Mesendoderm (in vitro differentiated cells): ENCODE measurements at regions not wholly inside any gene's neighbourhood (a gene's known extent, or its start where the extent isn't known, plus 50 kb on each side); places are given as distances from the start of the nearest gene placed in this dataset.

ENCODE experiments used
- DNase-seq: peaks from one replicate; pipeline ENCODE4 v3.0.0; 2013
- H2AK5ac ChIP-seq: 2 replicates; pipeline ENCODE4 v1.6.1; 2013; ENCODE audit warnings: low read length, inconsistent platforms
- H2BK120ac ChIP-seq: 2 replicates; pipeline ENCODE4 v1.6.1; 2013; ENCODE audit warnings: low read depth, mild to moderate bottlenecking, low read length, moderate library complexity, mixed read lengths
- H2BK15ac ChIP-seq: replicated peaks from 2 replicates; pipeline ENCODE4 v1.6.1; 2013; ENCODE audit warnings: low read depth, mild to moderate bottlenecking, moderate library complexity
- H2BK5ac ChIP-seq: 2 replicates; pipeline ENCODE4 v1.6.1; 2013; ENCODE audit warnings: low read length, inconsistent platforms
- H3K18ac ChIP-seq: 2 replicates; pipeline ENCODE4 v1.6.1; 2013; ENCODE audit warnings: mild to moderate bottlenecking, low read length, mixed read lengths
- H3K23ac ChIP-seq: one replicate; pipeline ENCODE4 v1.6.1; 2013; ENCODE audit warnings: low read length
- H3K27ac ChIP-seq: 2 replicates; pipeline ENCODE4 v1.5.1; 2013; ENCODE audit warnings: low read depth, mild to moderate bottlenecking, inconsistent platforms, low read length, moderate library complexity
- H3K27me3 ChIP-seq: 2 replicates; pipeline ENCODE4 v1.6.1; 2013; ENCODE audit warnings: low read length, control low read depth, mild to moderate bottlenecking, inconsistent platforms; ENCODE audit not compliant: insufficient read depth, poor library complexity
- H3K36me3 ChIP-seq: 2 replicates; pipeline ENCODE4 v1.6.1; 2013; ENCODE audit warnings: low read length, inconsistent platforms; ENCODE audit not compliant: control insufficient read depth, insufficient read depth
- H3K4ac ChIP-seq: one replicate; pipeline ENCODE4 v1.6.1; 2013; ENCODE audit warnings: low read depth, mild to moderate bottlenecking, low read length, moderate library complexity
- H3K4me1 ChIP-seq: 2 replicates; pipeline ENCODE4 v1.6.1; 2013; ENCODE audit warnings: low read depth, low read length, inconsistent platforms; ENCODE audit not compliant: control insufficient read depth
- H3K4me2 ChIP-seq: 2 replicates; pipeline ENCODE4 v1.6.1; 2013; ENCODE audit warnings: low read length
- H3K4me3 ChIP-seq: 2 replicates; pipeline ENCODE4 v1.5.1; 2013; ENCODE audit warnings: mild to moderate bottlenecking, low read length
- H3K56ac ChIP-seq: one replicate; pipeline ENCODE4 v1.6.1; 2013; ENCODE audit warnings: low read length
- H3K79me1 ChIP-seq: 2 replicates; pipeline ENCODE4 v1.6.1; 2013; ENCODE audit warnings: low read length, inconsistent platforms
- H3K79me2 ChIP-seq: 2 replicates; pipeline ENCODE4 v1.6.1; 2013; ENCODE audit warnings: mild to moderate bottlenecking, low read length; ENCODE audit not compliant: control insufficient read depth, insufficient read depth
- H3K9ac ChIP-seq: 2 replicates; pipeline ENCODE4 v1.6.1; 2013; ENCODE audit warnings: low read length, inconsistent platforms
- H4K5ac ChIP-seq: one replicate; pipeline ENCODE4 v1.6.1; 2013; ENCODE audit warnings: low read length
- H4K8ac ChIP-seq: one replicate; pipeline ENCODE4 v1.6.1; 2013; ENCODE audit warnings: low read depth, mild to moderate bottlenecking, control low read depth, low read length, moderate library complexity
- WGBS: extraction: QIAGEN DNeasy Blood & Tissue Kit; methylation state at CpG from one replicate; pipeline ENCODE4 v1.1.7; 2013; ENCODE audit warnings: low lambda C conversion rate, missing lambda C conversion rate; ENCODE audit not compliant: insufficient coverage; ENCODE audit errors: extremely low coverage; 5-methylcytosine and 5-hydroxymethylcytosine counted together

DNA sequence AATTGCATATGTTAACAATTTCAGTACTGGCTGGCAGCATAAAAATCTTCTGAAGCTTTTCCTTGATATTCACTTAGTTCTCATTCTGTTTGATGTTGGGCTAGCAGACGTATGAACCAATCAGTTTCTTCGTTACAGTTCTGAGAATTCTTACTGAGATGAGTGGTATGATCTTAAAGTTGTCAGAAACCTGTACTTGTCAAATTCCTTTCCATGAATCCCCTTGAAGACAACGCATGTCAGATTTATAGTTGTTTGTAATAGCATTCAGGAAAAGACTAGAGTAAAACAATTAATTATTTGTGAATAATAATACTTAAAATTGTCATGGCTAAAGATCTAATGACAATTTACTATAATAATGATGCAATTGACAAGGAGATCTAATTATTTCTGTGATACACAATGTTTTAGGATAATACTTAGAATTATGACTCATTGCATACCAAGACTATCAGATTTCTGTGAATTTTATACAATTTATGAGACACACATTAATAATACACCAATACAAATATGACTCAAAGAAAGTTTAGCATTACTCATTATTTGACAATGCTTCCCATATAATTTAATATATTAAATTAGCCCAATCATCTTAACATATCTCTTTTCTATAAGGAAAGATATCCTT lies 447.2 kb downstream of the RFC3 start:
- Histone ChIP-seq H3K9ac (no peak overlapping the region), H4K8ac (no peak overlapping the region), H2BK15ac (no peak overlapping the region), H3K27ac (no peak overlapping the region), H3K56ac (no peak overlapping the region), H3K36me3 (no peaks in the 10 kb centered on the region), H3K79me2 (no peaks in the 10 kb centered on the region), H3K23ac (no peak overlapping the region), H3K4me3 (no peak overlapping the region), H3K18ac (no peak overlapping the region), H3K4me1 (no peaks in the 10 kb centered on the region), H2AK5ac (no peak overlapping the region), H3K4ac (no peak overlapping the region), H3K27me3 (no peaks in the 10 kb centered on the region), H3K4me2 (no peak overlapping the region), H2BK120ac (no peak overlapping the region), H2BK5ac (no peak overlapping the region), H3K79me1 (no peaks in the 10 kb centered on the region), H4K5ac (no peak overlapping the region)
- WGBS = no CpG with 5 or more reads among the region's 3 CpGs
- DNase-seq = no peak

DNA sequence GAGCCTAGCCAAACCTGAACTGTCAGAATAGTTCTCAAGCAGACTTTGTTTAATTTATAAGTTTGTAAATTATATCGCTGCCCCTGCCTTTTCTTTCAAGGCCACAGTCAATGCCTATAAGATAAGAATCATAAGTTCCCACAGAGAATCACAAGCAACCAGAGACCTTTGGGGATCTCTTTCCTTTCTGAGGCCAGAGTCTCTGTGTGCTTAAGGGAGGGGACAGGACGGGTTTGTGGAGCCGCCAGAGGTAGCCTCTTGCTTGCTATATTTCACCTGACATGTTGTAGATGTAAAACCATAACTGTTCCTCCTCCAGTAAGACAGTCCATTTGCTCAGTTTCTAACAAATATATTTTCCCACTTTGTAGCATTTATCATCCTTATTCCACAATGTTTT lies 458.8 kb downstream of the RFC3 start:
- H3K27ac ChIP-seq = no peak overlapping the region
- H3K18ac ChIP-seq = no peak overlapping the region
- no peak overlapping the region for H2BK5ac ChIP-seq
- no peaks in the 10 kb centered on the region for H3K27me3 ChIP-seq
- H4K8ac ChIP-seq = no peak overlapping the region
- H3K9ac ChIP-seq = no peak overlapping the region
- H2AK5ac ChIP-seq = no peak overlapping the region
- H2BK120ac ChIP-seq = no peak overlapping the region
- H3K4ac ChIP-seq = no peak overlapping the region
- DNase-seq = no peak
- no peak overlapping the region for H3K4me2 ChIP-seq
- H2BK15ac ChIP-seq = no peak overlapping the region
- H3K23ac ChIP-seq = no peak overlapping the region
- no peak overlapping the region for H3K56ac ChIP-seq
- H3K4me3 ChIP-seq = no peak overlapping the region
- H3K79me1 ChIP-seq = no peaks in the 10 kb centered on the region
- no peaks in the 10 kb centered on the region for H3K79me2 ChIP-seq
- no peaks in the 10 kb centered on the region for H3K36me3 ChIP-seq
- WGBS = no CpG with 5 or more reads among the region's 3 CpGs
- H4K5ac ChIP-seq = no peak overlapping the region
- no peaks in the 10 kb centered on the region for H3K4me1 ChIP-seq

DNA sequence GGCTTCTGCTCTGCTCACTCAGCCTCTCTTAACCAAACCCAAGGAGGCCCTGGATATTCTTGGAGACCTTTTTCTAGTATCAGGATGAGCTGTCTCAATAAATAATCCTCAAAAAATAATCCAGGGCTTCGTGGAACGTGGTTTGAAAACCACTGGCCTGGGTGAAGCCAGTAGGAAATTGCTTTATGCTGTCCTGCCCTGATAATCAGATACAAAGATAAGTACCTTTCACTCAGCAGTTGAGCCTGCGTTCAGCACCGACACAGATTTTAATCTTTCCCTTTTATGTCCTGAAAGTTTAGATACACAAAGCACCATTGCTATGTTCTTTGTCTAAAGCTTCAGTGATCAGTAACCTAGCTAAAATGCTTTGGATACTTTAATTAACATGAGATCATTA lies 460.0 kb downstream of the RFC3 start:
- no peak overlapping the region for H4K5ac ChIP-seq
- no peak overlapping the region for H2BK15ac ChIP-seq
- no peak overlapping the region for H3K18ac ChIP-seq
- WGBS = no CpG with 5 or more reads among the region's 4 CpGs
- no peak overlapping the region for H4K8ac ChIP-seq
- no peaks in the 10 kb centered on the region for H3K79me1 ChIP-seq
- H3K36me3 ChIP-seq = no peaks in the 10 kb centered on the region
- no peak overlapping the region for H3K27ac ChIP-seq
- DNase-seq = no peak
- H3K9ac ChIP-seq = no peak overlapping the region
- H3K79me2 ChIP-seq = no peaks in the 10 kb centered on the region
- H2BK120ac ChIP-seq = no peak overlapping the region
- H3K56ac ChIP-seq = no peak overlapping the region
- H3K4me2 ChIP-seq = no peak overlapping the region
- H3K4me1 ChIP-seq = no peaks in the 10 kb centered on the region
- no peak overlapping the region for H3K4me3 ChIP-seq
- no peak overlapping the region for H3K23ac ChIP-seq
- H3K27me3 ChIP-seq = no peaks in the 10 kb centered on the region
- H2AK5ac ChIP-seq = no peak overlapping the region
- H2BK5ac ChIP-seq = no peak overlapping the region
- no peak overlapping the region for H3K4ac ChIP-seq

DNA sequence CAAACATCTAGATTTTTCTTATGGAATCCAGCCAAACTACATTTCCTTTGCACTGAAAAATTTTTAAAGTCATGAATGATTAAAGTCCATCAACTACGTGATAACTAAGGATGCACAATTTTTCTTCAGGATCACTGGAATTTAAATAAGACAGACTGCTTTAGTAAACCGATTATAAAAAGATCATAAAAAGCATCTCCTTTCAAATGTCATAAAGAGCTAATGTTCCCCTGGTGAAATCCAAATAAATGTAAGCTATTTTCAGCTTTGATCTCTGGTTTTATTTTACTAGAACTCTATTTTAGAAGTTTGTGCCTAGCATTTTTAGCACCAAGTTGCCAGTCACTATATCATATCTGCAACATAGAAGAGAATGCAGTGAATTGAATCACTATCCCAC lies 460.8 kb downstream of the RFC3 start:
- Histone ChIP-seq H2BK5ac (no peak overlapping the region), H3K79me1 (no peaks in the 10 kb centered on the region)

DNA sequence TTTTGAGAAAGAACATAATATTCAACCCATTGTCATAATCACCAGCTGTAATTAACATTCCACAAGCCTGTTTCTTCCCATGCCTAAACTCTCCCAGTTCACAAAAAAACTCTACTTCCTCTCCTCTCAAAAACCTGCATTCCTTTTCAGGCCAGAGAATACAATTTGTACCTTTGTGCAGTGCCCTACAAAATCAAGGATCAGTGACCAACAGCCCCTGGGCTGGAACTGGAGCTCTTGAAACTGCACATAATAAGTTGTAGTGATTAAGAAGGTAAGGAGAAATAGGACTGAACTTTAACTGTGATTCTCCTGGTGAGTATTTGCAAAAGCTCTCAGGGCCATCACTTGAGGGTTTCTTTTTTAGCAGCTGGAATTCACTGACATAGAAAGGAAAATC lies 472.7 kb downstream of the RFC3 start:
- Histone ChIP-seq H3K27me3 (no peaks in the 10 kb centered on the region), H4K5ac (no peak overlapping the region), H2BK120ac (no peak overlapping the region), H4K8ac (no peak overlapping the region), H2AK5ac (no peak overlapping the region), H3K4me2 (no peak overlapping the region), H3K79me1 (no peaks in the 10 kb centered on the region), H3K4ac (no peak overlapping the region), H3K9ac (no peak overlapping the region), H3K18ac (no peak overlapping the region), H3K23ac (no peak overlapping the region), H3K36me3 (no peaks in the 10 kb centered on the region), H3K27ac (no peak overlapping the region), H2BK15ac (no peak overlapping the region), H3K56ac (no peak overlapping the region), H3K4me3 (no peak overlapping the region), H3K4me1 (no peaks in the 10 kb centered on the region), H3K79me2 (no peaks in the 10 kb centered on the region), H2BK5ac (no peak overlapping the region)
- DNase-seq = no peak

More for the DNA sequence above, 460.8 kb downstream of the RFC3 start:
- no peak overlapping the region for H2BK15ac ChIP-seq
- no peak overlapping the region for H3K56ac ChIP-seq
- no peak overlapping the region for H2AK5ac ChIP-seq
- no peak overlapping the region for H3K4ac ChIP-seq
- DNase-seq = no peak
- H2BK120ac ChIP-seq = no peak overlapping the region
- no CpG with 5 or more reads among the region's 2 CpGs for WGBS
- H3K4me2 ChIP-seq = no peak overlapping the region
- H4K8ac ChIP-seq = no peak overlapping the region
- H3K27ac ChIP-seq = no peak overlapping the region
- no peak overlapping the region for H4K5ac ChIP-seq
- H3K27me3 ChIP-seq = no peaks in the 10 kb centered on the region
- H3K36me3 ChIP-seq = no peaks in the 10 kb centered on the region
- no peak overlapping the region for H3K4me3 ChIP-seq
- no peaks in the 10 kb centered on the region for H3K79me2 ChIP-seq
- no peak overlapping the region for H3K9ac ChIP-seq
- no peaks in the 10 kb centered on the region for H3K4me1 ChIP-seq
- H3K23ac ChIP-seq = no peak overlapping the region
- H3K18ac ChIP-seq = no peak overlapping the region

DNA sequence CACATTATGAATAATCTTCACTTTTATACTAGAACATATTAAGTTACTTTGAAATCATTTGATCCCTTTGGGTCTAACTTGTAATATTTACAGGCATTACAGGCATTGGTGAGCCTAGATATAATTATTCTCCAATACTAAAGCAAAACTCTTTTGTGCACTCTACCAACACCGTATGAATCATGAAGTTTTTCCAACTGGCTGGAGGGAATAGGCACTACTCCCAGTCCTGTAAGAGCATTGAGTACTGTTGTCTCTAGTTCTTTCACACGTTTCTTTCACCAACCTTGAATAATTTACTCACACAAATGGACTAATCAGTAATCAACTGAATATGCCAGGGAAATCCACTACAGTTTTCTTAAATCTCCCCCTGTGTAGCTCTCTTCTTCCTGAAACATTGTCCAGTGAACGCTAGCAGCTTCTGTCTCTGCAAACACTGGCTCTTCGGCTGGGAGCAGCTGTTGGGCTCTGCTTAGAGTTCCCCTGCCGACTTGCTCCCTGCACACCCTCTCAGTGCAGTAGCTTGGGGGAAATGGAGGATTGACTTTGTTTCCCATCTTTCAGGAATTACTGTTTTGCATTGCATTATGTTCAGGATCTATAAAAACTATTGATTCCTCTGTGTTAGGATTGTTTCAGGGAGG lies 476.7 kb downstream of the RFC3 start:
- Histone ChIP-seq H3K18ac (no peak overlapping the region), H3K79me1 (no peaks in the 10 kb centered on the region), H2AK5ac (no peak overlapping the region), H3K36me3 (no peaks in the 10 kb centered on the region), H3K9ac (no peak overlapping the region), H4K5ac (no peak overlapping the region), H3K4me3 (no peak overlapping the region), H3K4ac (no peak overlapping the region), H3K4me2 (no peak overlapping the region), H2BK120ac (no peak overlapping the region), H3K27ac (no peak overlapping the region), H2BK15ac (no peak overlapping the region), H3K27me3 (no peaks in the 10 kb centered on the region), H3K56ac (no peak overlapping the region), H4K8ac (no peak overlapping the region), H3K79me2 (no peaks in the 10 kb centered on the region), H3K23ac (no peak overlapping the region), H3K4me1 (no peaks in the 10 kb centered on the region), H2BK5ac (no peak overlapping the region)
- no peak for DNase-seq
- WGBS = no CpG with 5 or more reads among the region's 5 CpGs
